Transverse colon (tissue), 4 donors: ENCODE measurements at regions not wholly inside any gene's neighbourhood (a gene's known extent, or its start where the extent isn't known, plus 50 kb on each side); places are given as distances from the start of the nearest gene placed in this dataset.

Experiments
- DNase-seq: peaks from one replicate; pipeline ENCODE4 v3.0.0-alpha.2; 2019
- H3K27ac ChIP-seq, 4 donors: fragments of 200-600 bp; sonication (generic); 2 replicates each; pipeline ENCODE4 v1.5.1; 2016 to 2018; ENCODE audit warnings: inconsistent platforms in 4 of 4
- H3K27me3 ChIP-seq: fragments of 200-600 bp; sonication (generic); 2 replicates; pipeline ENCODE4 v1.5.1; 2017; ENCODE audit warnings: inconsistent platforms
- H3K36me3 ChIP-seq, 4 donors: fragments of 200-600 bp; sonication (generic); 2 replicates each; pipeline ENCODE4 v1.5.1; 2017 to 2019; ENCODE audit warnings: inconsistent platforms in 4 of 4
- H3K4me1 ChIP-seq, 4 donors: fragments of 200-600 bp; sonication (generic); 2 replicates each; pipeline ENCODE4 v1.5.1; 2017 to 2020; ENCODE audit warnings: inconsistent platforms in 4 of 4
- H3K4me3 ChIP-seq, 4 donors: fragments of 200-600 bp; sonication (generic); 1 replicate in 1 of 4; 2 replicates in 3 of 4; pipeline versions ENCODE4 v1.5.1 to v1.6.1; 2017 to 2019; ENCODE audit warnings: inconsistent platforms in 4 of 4
- H3K9me3 ChIP-seq, 2 donors: fragments of 200-600 bp; sonication (generic); 2 replicates each; pipeline ENCODE4 v1.5.1; 2017 to 2019; ENCODE audit warnings: inconsistent platforms in 2 of 2
- EP300 ChIP-seq: sonication (generic); formaldehyde crosslinking; IDR thresholded peaks from one replicate; pipeline ENCODE4 v1.6.1; 2017; ENCODE audit warnings: antibody characterized with exemption, low read depth
- POLR2A ChIP-seq: fragments of 450-650 bp; IDR thresholded peaks from one replicate; pipeline ENCODE4 v1.6.1; 2016; ENCODE audit warnings: antibody characterized with exemption, mild to moderate bottlenecking, moderate library complexity
- POLR2AphosphoS5 ChIP-seq, 3 donors: sonication (generic); formaldehyde crosslinking; IDR thresholded peaks; one replicate each; pipeline ENCODE4 v1.6.1; 2016; ENCODE audit warnings: antibody characterized with exemption in 3 of 3
- WGBS, 2 donors: methylation state at CpG; one replicate each; pipeline ENCODE4 v1.1.5; 2018; ENCODE audit warnings: low coverage in 1 of 2; 5-methylcytosine and 5-hydroxymethylcytosine counted together
- in situ Hi-C, 4 donors: fragments of 200-750 bp; cut with MboI; loops; one replicate each; pipeline versions ENCODE4 v1.15.0 to v1.15.1; 2017; ENCODE audit warnings: low sequenced_read_pairs in 3 of 4, low pct_ligation_motif_present in 1 of 4, low pct_unique_long_range_greater_than_20kb in 1 of 4
- intact Hi-C: fragments of 100-400 bp; cut with DNase I; formaldehyde crosslinking; loops from one replicate; pipeline ENCODE4 v1.15.1; 2023; ENCODE audit warnings: low total_unique reads
- TF ChIP-seq, protein P1 (sequence below), 5 experiments: fragments of 200-600 bp in 3 of 5; fragments of 450-650 bp in 2 of 5; sonication (generic) in 3 of 5; IDR thresholded peaks; 1 replicate in 2 of 5; 2 replicates in 3 of 5; pipeline ENCODE4 v1.5.1; 2016 to 2017; ENCODE audit warnings: antibody characterized with exemption in 5 of 5, inconsistent platforms in 3 of 5, mild to moderate bottlenecking in 2 of 5, moderate library complexity in 1 of 5

- intact Hi-C loops = loop anchor here (1.0 kb wide), 1 partner anchor 395 kb away; no protein-coding TSS in a partner anchor
These were observed 57.1 kb upstream of the PJA1 start for GRCh38 chrX:69222103-69223090.

DNA sequence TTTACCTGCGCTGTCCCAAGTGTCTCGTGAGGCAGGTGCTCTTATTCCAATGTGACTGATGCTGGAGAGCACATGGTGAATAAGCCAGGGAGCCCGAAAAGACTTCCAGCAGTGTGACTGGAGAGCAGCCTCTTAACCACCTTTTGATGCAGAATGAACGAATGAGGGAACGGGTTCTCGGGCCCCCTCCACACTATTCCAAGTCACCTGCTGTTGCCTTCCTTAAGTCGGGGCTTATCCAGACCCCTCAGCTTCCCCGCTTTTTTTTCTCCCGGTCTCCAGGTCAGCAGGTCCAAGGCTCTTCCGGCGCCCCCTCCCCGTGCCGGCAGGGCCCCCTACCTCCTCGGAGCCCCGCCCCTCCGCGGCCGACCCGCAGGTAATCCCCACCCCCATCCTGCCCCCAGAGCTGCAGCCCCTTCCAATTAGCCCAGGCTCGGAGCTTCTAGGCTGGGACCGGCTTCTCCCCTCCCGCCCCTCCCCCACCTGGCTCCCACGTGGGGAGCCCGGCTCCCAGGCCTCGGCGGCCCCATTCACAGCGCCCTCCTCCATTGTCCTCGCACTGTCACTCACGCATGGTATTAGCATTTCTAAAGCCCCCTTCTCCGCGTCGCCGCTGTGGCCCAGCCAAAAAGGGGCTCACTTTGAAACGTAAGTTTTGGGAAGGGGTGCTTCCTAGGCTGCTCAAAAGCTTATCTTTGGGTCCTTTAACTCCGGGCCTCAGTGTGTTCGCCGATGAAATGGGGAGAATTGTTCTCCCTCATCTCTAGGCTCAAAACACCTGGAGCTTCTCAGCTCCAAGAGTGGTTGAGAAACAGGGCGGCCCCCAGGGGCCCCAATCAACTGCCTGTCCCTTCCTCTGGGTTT is 56.2 kb upstream of the PJA1 start:
- no peak for DNase-seq
- 49% methylated on average over 38 of the region's 38 CpGs; no CpG with 5 or more reads in 1 of the 2 donors for WGBS, 2 donors

More at GRCh38 chrX:69222103-69223090, 57.1 kb upstream of the PJA1 start:
- no peak for TF ChIP-seq EP300
- TF ChIP-seq, protein P1, sequence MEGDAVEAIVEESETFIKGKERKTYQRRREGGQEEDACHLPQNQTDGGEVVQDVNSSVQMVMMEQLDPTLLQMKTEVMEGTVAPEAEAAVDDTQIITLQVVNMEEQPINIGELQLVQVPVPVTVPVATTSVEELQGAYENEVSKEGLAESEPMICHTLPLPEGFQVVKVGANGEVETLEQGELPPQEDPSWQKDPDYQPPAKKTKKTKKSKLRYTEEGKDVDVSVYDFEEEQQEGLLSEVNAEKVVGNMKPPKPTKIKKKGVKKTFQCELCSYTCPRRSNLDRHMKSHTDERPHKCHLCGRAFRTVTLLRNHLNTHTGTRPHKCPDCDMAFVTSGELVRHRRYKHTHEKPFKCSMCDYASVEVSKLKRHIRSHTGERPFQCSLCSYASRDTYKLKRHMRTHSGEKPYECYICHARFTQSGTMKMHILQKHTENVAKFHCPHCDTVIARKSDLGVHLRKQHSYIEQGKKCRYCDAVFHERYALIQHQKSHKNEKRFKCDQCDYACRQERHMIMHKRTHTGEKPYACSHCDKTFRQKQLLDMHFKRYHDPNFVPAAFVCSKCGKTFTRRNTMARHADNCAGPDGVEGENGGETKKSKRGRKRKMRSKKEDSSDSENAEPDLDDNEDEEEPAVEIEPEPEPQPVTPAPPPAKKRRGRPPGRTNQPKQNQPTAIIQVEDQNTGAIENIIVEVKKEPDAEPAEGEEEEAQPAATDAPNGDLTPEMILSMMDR (IDR thresholded peaks at IDR 0.05) = peak; percentile 64 to 72 (median 67)
- peak; percentile 65 for DNase-seq
- 24 to 40% methylated on average over 1 to 12 of the region's 12 CpGs for WGBS, 2 donors
- Histone ChIP-seq H3K9me3 (no peaks in the 10 kb centered on the region), H3K4me1 (no peaks in the 10 kb centered on the region), H3K4me3 (no peak overlapping the region), H3K36me3 (no peaks in the 10 kb centered on the region), H3K27me3 (no peaks in the 10 kb centered on the region), H3K27ac (no peak overlapping the region)
- in situ Hi-C loops = loop anchor here in 2 of 4 donors (10.0 to 25.0 kb wide), 2 partner anchors 135 to 398 kb away; partner anchors contain the start of gene EFNB1 (in 2 of the 2)

DNA sequence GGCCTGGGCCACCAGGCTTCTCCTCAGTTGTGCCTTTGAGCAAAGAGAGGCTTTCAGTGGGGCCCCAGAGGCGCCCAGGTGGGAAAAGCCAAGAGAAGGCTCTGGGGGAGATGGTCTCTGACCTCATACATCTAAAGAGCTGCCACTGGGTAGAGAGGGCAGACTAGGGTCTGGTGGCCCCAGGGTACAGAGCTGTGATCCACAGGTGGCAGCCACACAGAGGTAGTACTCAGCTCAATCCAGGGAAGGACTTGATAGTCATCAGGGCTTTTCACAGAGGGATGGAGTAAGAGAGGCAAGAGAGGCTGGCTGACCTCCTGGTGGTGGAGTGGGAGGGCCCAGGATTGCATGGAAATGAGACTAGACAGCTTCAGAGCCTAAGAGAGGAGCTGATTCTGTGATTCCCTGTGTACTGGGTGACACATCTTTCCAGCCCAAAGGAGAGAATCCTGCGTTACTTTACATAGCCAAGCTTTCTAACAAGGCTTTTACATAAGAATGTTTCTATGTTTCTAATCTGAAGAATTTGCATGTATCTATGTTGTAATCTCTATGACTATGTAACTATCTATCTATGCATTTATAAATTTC is 53.2 kb upstream of the PJA1 start:
- Histone ChIP-seq H3K4me1 (no peaks in the 10 kb centered on the region), H3K27ac (no peak overlapping the region), H3K36me3 (no peaks in the 10 kb centered on the region), H3K9me3 (no peaks in the 10 kb centered on the region), H3K27me3 (no peaks in the 10 kb centered on the region), H3K4me3 (no peak overlapping the region)
- TF ChIP-seq, protein P1 (IDR thresholded peaks at IDR 0.05) = no peak
- TF ChIP-seq POLR2A (no peak), EP300 (no peak), POLR2AphosphoS5 (IDR thresholded peaks at IDR 0.05) (no peak)
- 60 to 67% methylated on average over 1 to 2 of the region's 2 CpGs for WGBS, 2 donors
- in situ Hi-C loops (loop anchor here in 2 of 4 donors (5.0 to 25.0 kb wide), 2 partner anchors 131 to 391 kb away; partner anchors contain the start of gene EFNB1 (in 1 of the 2)), intact Hi-C loops (no loop called here)
- DNase-seq = no peak

More for the DNA sequence above, 56.2 kb upstream of the PJA1 start:
- intact Hi-C loops (loop anchor here (1.0 kb wide), 1 partner anchor 394 kb away; no protein-coding TSS in a partner anchor), in situ Hi-C loops (loop anchor here in 2 of 4 donors (10.0 to 25.0 kb wide), 2 partner anchors 134 to 397 kb away; partner anchors contain the start of gene EFNB1 (in 2 of the 2))
- TF ChIP-seq POLR2A (no peak), POLR2AphosphoS5 (IDR thresholded peaks at IDR 0.05) (no peak), EP300 (no peak)
- TF ChIP-seq, protein P1 (IDR thresholded peaks at IDR 0.05) = no peak
- no peaks in the 10 kb centered on the region for H3K36me3 ChIP-seq
- no peaks in the 10 kb centered on the region for H3K27me3 ChIP-seq
- no peak overlapping the region for H3K27ac ChIP-seq
- H3K9me3 ChIP-seq = no peaks in the 10 kb centered on the region
- H3K4me1 ChIP-seq = no peaks in the 10 kb centered on the region
- H3K4me3 ChIP-seq = no peak overlapping the region
